GM19351 (cell line): ENCODE measurements at regions not wholly inside any gene's neighbourhood (a gene's known extent, or its start where the extent isn't known, plus 50 kb on each side); places are given as distances from the start of the nearest gene placed in this dataset.
"Not testable (repeated sequence)": the region's sequence is repeated elsewhere in the genome, so short reads cannot be mapped to it uniquely, and the experiment has no call there.

Experiments
- ATAC-seq: cut with Tn5 transposase; IDR thresholded peaks from one replicate; pipeline ENCODE4 v1.9.1; 2021; ENCODE audit warnings: mild to moderate bottlenecking, moderate library complexity; ENCODE audit not compliant: unreplicated experiment

GRCh38 chr22:23397613-23398567, 182.2 kb downstream of the IGLL1 start:
- no peak for ATAC-seq

- ATAC-seq = no peak
These were observed 183.0 kb downstream of the IGLL1 start for GRCh38 chr22:23397008-23397612.

- no peak for ATAC-seq
These were observed 183.6 kb downstream of the IGLL1 start for GRCh38 chr22:23396362-23397007.

GRCh38 chr22:23395530-23396361, 184.3 kb downstream of the IGLL1 start:
- ATAC-seq = no peak

- ATAC-seq = no peak
These were observed 185.4 kb downstream of the IGLL1 start for GRCh38 chr22:23394525-23395326.

GRCh38 chr22:23393721-23394320, 186.3 kb downstream of the IGLL1 start:
- no peak for ATAC-seq

- ATAC-seq = not testable (repeated sequence)
These were observed 186.9 kb downstream of the IGLL1 start for GRCh38 chr22:23393199-23393598.

GRCh38 chr22:23392420-23393121, 187.5 kb downstream of the IGLL1 start:
- no peak for ATAC-seq

GRCh38 chr22:23391022-23391421, 189.1 kb downstream of the IGLL1 start:
- ATAC-seq = no peak

GRCh38 chr22:23389271-23390071, 190.6 kb downstream of the IGLL1 start:
- no peak for ATAC-seq

- no peak for ATAC-seq
These were observed 191.6 kb downstream of the IGLL1 start for GRCh38 chr22:23388517-23388890.

- no peak for ATAC-seq
These were observed 192.1 kb downstream of the IGLL1 start for GRCh38 chr22:23387827-23388516.

- no peak for ATAC-seq
These were observed 193.1 kb downstream of the IGLL1 start for GRCh38 chr22:23386822-23387580.

- ATAC-seq = no peak
These were observed 194.1 kb downstream of the IGLL1 start for GRCh38 chr22:23385678-23386631.

- ATAC-seq = no peak
These were observed 195.0 kb downstream of the IGLL1 start for GRCh38 chr22:23384923-23385677.
